ENCODE measurements at regions not wholly inside any gene's neighbourhood (a gene's known extent, or its start where the extent isn't known, plus 50 kb on each side); places are given as distances from the start of the nearest gene placed in this dataset.
A peak's percentile ranks its signal among the peaks of the same experiment; 100 is the strongest.
"Not testable (repeated sequence)": the region's sequence is repeated elsewhere in the genome, so short reads cannot be mapped to it uniquely, and the experiment has no call there.

- DNase-seq = no peak
Observed at GRCh38 chr3:115396801-115397200, 226.5 kb upstream of the GAP43 start.

- DNase-seq = no peak
Observed at GRCh38 chr3:115397433-115397832, 225.9 kb upstream of the GAP43 start.

- DNase-seq = no peak
Observed at GRCh38 chr3:115398506-115398905, 224.8 kb upstream of the GAP43 start.

- DNase-seq = no peak
Observed at GRCh38 chr3:115399750-115400149, 223.6 kb upstream of the GAP43 start.

GRCh38 chr3:115401298-115401697, 222.0 kb upstream of the GAP43 start:
- no peak for DNase-seq

- no peak for DNase-seq
Observed at GRCh38 chr3:115401851-115402501, 221.3 kb upstream of the GAP43 start.

- DNase-seq = no peak
Observed at GRCh38 chr3:115402651-115403050, 220.7 kb upstream of the GAP43 start.

- no peak for DNase-seq
Observed at GRCh38 chr3:115403786-115404185, 219.5 kb upstream of the GAP43 start.

- DNase-seq = no peak
Observed at GRCh38 chr3:115409596-115409995, 213.7 kb upstream of the GAP43 start.

GRCh38 chr3:115414610-115415009, 208.7 kb upstream of the GAP43 start:
- not testable (repeated sequence) for DNase-seq

GRCh38 chr3:115415246-115415996, 207.9 kb upstream of the GAP43 start:
- DNase-seq = peak in 1 of 5 experiments; percentile 12

- DNase-seq = peak in 1 of 5 experiments; percentile 6
Observed at GRCh38 chr3:115418583-115418982, 204.7 kb upstream of the GAP43 start.

- no peak for DNase-seq
Observed at GRCh38 chr3:115420086-115420485, 203.2 kb upstream of the GAP43 start.

- no peak for DNase-seq
Observed at GRCh38 chr3:115423170-115423569, 200.1 kb upstream of the GAP43 start.

GRCh38 chr3:115428841-115429240, 194.5 kb upstream of the GAP43 start:
- no peak for DNase-seq

- no peak for DNase-seq
Observed at GRCh38 chr3:115436767-115437301, 186.5 kb upstream of the GAP43 start.

- no peak for DNase-seq
Observed at GRCh38 chr3:115438799-115439198, 184.5 kb upstream of the GAP43 start.

- DNase-seq = no peak
Observed at GRCh38 chr3:115445559-115445958, 177.8 kb upstream of the GAP43 start.

GRCh38 chr3:115448851-115449250, 174.5 kb upstream of the GAP43 start:
- no peak for DNase-seq

GRCh38 chr3:115450036-115450435, 173.3 kb upstream of the GAP43 start:
- no peak for DNase-seq

GRCh38 chr3:115464036-115464435, 159.3 kb upstream of the GAP43 start:
- no peak for DNase-seq

- DNase-seq = no peak
Observed at GRCh38 chr3:115469649-115470048, 153.7 kb upstream of the GAP43 start.

GRCh38 chr3:115470254-115470653, 153.1 kb upstream of the GAP43 start:
- DNase-seq = no peak

Data from T-helper 2 cell (primary cell).